ENCODE measurements at regions not wholly inside any gene's neighbourhood (a gene's known extent, or its start where the extent isn't known, plus 50 kb on each side); places are given as distances from the start of the nearest gene placed in this dataset.

DNA sequence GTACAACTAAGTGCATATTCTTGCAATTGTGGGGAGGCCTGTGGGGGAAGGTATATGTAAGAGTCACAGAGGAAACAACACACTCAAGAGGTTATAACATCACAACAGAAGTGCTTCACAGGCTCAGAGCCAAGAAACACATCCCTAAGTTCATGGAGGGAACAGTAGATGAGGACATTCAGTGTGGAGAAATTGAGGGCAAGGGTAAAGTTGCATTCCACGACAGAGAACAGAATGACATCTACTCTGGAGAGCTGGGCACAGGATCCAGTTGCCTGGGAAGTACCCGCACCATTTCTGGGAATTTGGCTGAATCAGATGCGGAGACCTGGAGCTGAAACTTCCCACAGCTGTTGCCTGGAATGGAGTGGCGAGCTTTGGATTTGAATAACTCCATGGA, 197.2 kb downstream of the NXNL2 start:
- DNase-seq (ENCODE audit: low read depth): no peak
- TF ChIP-seq, protein P1, sequence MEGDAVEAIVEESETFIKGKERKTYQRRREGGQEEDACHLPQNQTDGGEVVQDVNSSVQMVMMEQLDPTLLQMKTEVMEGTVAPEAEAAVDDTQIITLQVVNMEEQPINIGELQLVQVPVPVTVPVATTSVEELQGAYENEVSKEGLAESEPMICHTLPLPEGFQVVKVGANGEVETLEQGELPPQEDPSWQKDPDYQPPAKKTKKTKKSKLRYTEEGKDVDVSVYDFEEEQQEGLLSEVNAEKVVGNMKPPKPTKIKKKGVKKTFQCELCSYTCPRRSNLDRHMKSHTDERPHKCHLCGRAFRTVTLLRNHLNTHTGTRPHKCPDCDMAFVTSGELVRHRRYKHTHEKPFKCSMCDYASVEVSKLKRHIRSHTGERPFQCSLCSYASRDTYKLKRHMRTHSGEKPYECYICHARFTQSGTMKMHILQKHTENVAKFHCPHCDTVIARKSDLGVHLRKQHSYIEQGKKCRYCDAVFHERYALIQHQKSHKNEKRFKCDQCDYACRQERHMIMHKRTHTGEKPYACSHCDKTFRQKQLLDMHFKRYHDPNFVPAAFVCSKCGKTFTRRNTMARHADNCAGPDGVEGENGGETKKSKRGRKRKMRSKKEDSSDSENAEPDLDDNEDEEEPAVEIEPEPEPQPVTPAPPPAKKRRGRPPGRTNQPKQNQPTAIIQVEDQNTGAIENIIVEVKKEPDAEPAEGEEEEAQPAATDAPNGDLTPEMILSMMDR (IDR thresholded peaks at IDR 0.05; ENCODE audit: low read depth, low read length, missing control alignments): no peak
- in situ Hi-C loops (cut with HindIII; ENCODE audit: low sequenced_read_pairs): no loop called here
- no peak overlapping the region for H3K4me3 ChIP-seq (ENCODE audit: low read depth, low read length)

DNA sequence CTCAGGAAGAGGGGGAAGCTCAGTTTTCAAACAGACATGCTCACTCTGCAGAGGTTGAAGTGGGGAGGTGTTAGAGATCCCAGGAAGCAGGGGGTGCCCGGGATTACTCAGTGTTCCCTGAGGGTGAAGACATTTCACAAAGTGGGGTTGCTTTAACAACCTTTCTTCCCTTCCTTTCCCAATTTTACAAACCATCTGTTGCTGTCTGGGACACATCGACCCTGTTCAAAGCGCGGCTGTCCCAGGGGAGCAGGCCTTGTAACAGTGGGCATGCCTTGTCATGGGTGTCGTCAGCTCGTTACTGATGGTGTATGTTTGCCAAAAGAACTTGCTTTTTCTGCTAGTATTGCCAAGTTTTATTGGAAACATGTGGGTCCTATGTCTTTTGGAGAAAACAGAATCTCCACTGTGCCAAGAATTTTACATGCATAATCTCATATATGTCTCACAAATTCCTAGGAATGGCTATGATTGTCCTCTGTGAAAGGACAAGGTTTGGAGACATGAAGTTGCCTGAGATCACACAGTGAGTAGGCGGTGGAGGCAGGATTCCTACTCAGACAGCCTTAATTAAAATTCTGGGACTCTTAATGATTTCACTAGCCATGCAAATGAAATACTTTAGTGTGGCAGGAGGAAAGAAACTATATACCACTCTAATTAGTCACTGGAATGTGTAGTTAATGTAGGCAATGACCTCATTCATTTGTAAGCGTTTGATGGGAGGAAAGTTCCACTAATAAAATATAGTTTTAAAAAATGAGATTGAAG, 198.9 kb downstream of the NXNL2 start:
- in situ Hi-C loops (cut with HindIII; ENCODE audit: low sequenced_read_pairs): no loop called here

DNA sequence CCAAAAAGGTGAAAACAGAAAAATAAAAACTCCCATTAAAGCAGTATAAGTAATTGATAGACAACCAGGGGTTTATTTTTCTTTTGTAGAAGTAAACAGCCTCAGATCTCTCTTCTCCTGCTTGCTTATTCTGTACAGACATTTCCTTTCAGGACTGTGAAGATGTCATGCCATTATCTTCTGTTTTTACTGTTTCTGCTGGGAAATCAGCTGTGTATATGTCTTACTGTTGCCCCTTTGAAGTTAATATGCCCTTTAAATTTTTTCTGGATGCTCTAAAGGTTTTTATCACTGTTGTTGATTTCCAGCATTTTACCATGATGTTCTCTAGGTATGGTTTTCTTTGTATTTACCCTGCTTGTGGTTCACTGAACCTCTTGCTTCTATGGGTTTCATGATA, 199.5 kb downstream of the NXNL2 start:
- in situ Hi-C loops (cut with HindIII; ENCODE audit: low sequenced_read_pairs): no loop called here

More for the DNA sequence above, 198.9 kb downstream of the NXNL2 start:
- H3K4me3 ChIP-seq (ENCODE audit: low read depth, low read length): no peak overlapping the region
- no peak for DNase-seq (ENCODE audit: low read depth)
- TF ChIP-seq, protein P1 (IDR thresholded peaks at IDR 0.05; ENCODE audit: low read depth, low read length, missing control alignments): no peak

DNA sequence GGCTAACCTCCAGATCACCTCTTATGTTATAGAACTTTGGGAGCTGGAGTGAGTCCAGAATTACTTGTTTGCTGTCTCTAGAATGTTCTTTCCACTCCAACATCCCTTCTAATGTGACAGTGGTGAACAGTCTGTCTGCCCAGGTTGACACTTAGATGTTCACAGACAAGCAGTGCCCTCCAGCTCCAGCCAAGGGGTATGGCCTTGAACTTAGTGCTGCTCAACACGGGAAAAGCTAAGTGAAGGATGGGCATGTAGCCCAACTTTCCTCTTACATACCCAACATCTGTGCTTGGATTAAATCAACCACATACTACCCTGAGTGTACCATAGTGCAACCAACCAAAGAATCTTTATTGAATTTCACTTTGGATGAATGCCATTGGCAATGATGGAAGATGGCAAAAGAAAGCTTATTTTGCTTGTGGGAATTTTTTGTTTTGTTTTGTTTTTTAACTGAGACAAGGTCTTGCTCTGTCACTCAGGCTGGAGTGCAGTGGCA, 201.2 kb downstream of the NXNL2 start:
- no peak for DNase-seq (ENCODE audit: low read depth)
- in situ Hi-C loops (cut with HindIII; ENCODE audit: low sequenced_read_pairs): no loop called here
- TF ChIP-seq, protein P1 (IDR thresholded peaks at IDR 0.05; ENCODE audit: low read depth, low read length, missing control alignments): no peak
- no peak overlapping the region for H3K4me3 ChIP-seq (ENCODE audit: low read depth, low read length)

More for the DNA sequence above, 199.5 kb downstream of the NXNL2 start:
- TF ChIP-seq, protein P1 (IDR thresholded peaks at IDR 0.05; ENCODE audit: low read depth, low read length, missing control alignments): no peak
- DNase-seq (ENCODE audit: low read depth): no peak
- H3K4me3 ChIP-seq (ENCODE audit: low read depth, low read length): no peak overlapping the region

DNA sequence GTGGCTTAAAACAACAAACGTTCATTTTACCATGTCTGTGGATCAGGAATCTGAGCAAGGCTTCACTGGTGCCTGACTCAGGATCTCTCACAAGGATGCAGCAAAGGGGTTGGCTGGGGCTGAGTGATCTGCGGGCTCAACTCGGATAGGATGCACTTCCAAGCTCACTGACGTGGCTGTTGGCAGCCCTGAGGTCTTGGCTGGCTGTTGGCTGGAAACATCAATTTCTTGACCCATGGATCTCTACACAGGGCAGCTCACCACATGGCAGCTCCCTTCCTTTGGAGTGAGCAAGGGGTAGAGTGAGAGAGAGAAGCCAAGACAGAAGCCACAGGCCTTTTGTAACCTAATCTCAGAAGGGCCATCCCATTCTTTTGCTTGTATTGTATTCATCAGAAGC, 202.1 kb downstream of the NXNL2 start:
- no peak overlapping the region for H3K4me3 ChIP-seq (ENCODE audit: low read depth, low read length)
- TF ChIP-seq, protein P1 (IDR thresholded peaks at IDR 0.05; ENCODE audit: low read depth, low read length, missing control alignments): no peak
- DNase-seq (ENCODE audit: low read depth): no peak
- in situ Hi-C loops (cut with HindIII; ENCODE audit: low sequenced_read_pairs): no loop called here

DNA sequence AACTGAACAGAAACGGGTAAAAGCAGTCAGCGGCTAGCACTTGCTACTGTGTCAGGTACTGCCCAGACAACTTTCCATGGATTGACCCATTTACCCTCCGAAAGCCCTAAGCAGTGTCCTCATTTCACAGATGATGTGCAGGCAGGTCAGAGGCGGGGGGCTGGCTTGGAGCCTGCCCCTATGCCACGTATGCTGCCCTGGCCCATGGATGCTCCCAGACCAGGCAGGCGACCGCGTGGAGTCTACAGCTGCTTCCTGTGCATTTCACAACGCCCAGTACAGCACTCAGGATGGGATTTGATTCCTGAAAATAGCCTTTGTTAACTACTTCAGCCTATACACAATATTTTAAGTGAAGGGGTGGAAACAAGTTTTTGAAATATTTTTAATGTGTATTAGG, 202.9 kb downstream of the NXNL2 start:
- H3K4me3 ChIP-seq (ENCODE audit: low read depth, low read length): no peak overlapping the region
- in situ Hi-C loops (cut with HindIII; ENCODE audit: low sequenced_read_pairs): no loop called here
- TF ChIP-seq, protein P1 (IDR thresholded peaks at IDR 0.05; ENCODE audit: low read depth, low read length, missing control alignments): no peak
- no peak for DNase-seq (ENCODE audit: low read depth)
